PC-9 (cell line): ENCODE measurements at regions not wholly inside any gene's neighbourhood (a gene's known extent, or its start where the extent isn't known, plus 50 kb on each side); places are given as distances from the start of the nearest gene placed in this dataset.
"Not testable (repeated sequence)": the region's sequence is repeated elsewhere in the genome, so short reads cannot be mapped to it uniquely, and the experiment has no call there.

ENCODE experiments used
- BruUV-seq: library from RNA; stranded (reverse); fragments of 400-500 nt; replicated peaks from 2 replicates; lab custom pipeline; 2021; lab: Mats Ljungman, UMichigan
- CTCF ChIA-PET: fragments of 300-600 bp; sonication (Branson Sonifier 250); formaldehyde crosslinking; loops from one replicate; lab custom pipeline; 2022; ENCODE audit warnings: antibody characterized with exemption; lab: Charles Lee
- POLR2A ChIA-PET: fragments of 300-600 bp; sonication (Branson Sonifier 250); formaldehyde crosslinking; loops from one replicate; lab custom pipeline; 2022; ENCODE audit warnings: antibody characterized with exemption; ENCODE audit not compliant: unreplicated experiment; lab: Charles Lee
- DNase-seq, 2 experiments: peaks; one replicate each; pipeline versions ENCODE4 v3.0.0 to v3.0.0-alpha.2; 2015 to 2022; ENCODE audit warnings: mixed read lengths in 1 of 2
- H2AFZ ChIP-seq: fragments of 200-600 bp; sonication (generic); 2 replicates; pipeline ENCODE4 v1.8.1; 2017; ENCODE audit warnings: antibody characterized with exemption
- H3F3A ChIP-seq: fragments of 200-600 bp; sonication (generic); 2 replicates; pipeline ENCODE4 v1.8.1; 2017; ENCODE audit warnings: antibody characterized with exemption, mild to moderate bottlenecking, low read depth; ENCODE audit not compliant: insufficient read depth
- H3K27ac ChIP-seq: fragments of 200-600 bp; sonication (generic); 2 replicates; pipeline ENCODE4 v1.6.1; 2016; ENCODE audit warnings: mixed run types
- H3K27me3 ChIP-seq: fragments of 200-600 bp; sonication (generic); 2 replicates; pipeline ENCODE4 v1.6.1; 2016; ENCODE audit warnings: low read depth, mixed run types; ENCODE audit not compliant: insufficient read depth
- H3K36me3 ChIP-seq: fragments of 200-600 bp; sonication (generic); 2 replicates; pipeline ENCODE4 v1.6.1; 2016; ENCODE audit warnings: low read depth, mixed run types
- H3K4me1 ChIP-seq: fragments of 200-600 bp; sonication (generic); replicated peaks from 2 replicates; pipeline ENCODE4 v1.6.1; 2016; ENCODE audit warnings: mixed run types; ENCODE audit not compliant: insufficient read depth
- H3K4me2 ChIP-seq: fragments of 200-600 bp; sonication (generic); 2 replicates; pipeline ENCODE4 v1.6.1; 2017; ENCODE audit warnings: mixed run types
- H3K4me3 ChIP-seq: fragments of 200-600 bp; sonication (generic); 2 replicates; pipeline ENCODE4 v1.6.1; 2016; ENCODE audit warnings: mixed run types
- H3K79me2 ChIP-seq: fragments of 200-600 bp; sonication (generic); 2 replicates; pipeline ENCODE4 v1.6.1; 2017; ENCODE audit warnings: low read depth, mixed run types
- H3K9me2 ChIP-seq: fragments of 200-600 bp; sonication (generic); 2 replicates; pipeline ENCODE4 v1.8.1; 2017; ENCODE audit warnings: mild to moderate bottlenecking; ENCODE audit not compliant: insufficient read depth
- H3K9me3 ChIP-seq: fragments of 200-600 bp; sonication (generic); 2 replicates; pipeline ENCODE4 v1.8.1; 2016; ENCODE audit warnings: low read depth; ENCODE audit not compliant: insufficient read depth
- H4K20me1 ChIP-seq: fragments of 200-600 bp; sonication (generic); 2 replicates; pipeline ENCODE4 v1.8.1; 2017; ENCODE audit not compliant: insufficient read depth
- CTCF ChIP-seq: fragments of 200-600 bp; sonication (generic); conservative IDR thresholded peaks from 2 replicates; pipeline ENCODE4 v1.6.1; 2017; ENCODE audit warnings: mixed run types, antibody characterized with exemption, mild to moderate bottlenecking, moderate library complexity
- EZH2 ChIP-seq: fragments of 200-600 bp; sonication (generic); IDR thresholded peaks from 2 replicates; pipeline ENCODE4 v1.8.0; 2017; ENCODE audit warnings: antibody characterized with exemption, low read depth
- intact Hi-C: fragments of 100-400 bp; cut with micrococcal nuclease; formaldehyde crosslinking; loops from one replicate; pipeline ENCODE4 v1.10.0; 2022; ENCODE audit not compliant: unreplicated experiment

GRCh38 chr1:192500541-192500940, 75.0 kb upstream of the RGS1 start:
- H3K4me2 ChIP-seq, intact Hi-C loops, H3F3A ChIP-seq, H3K27ac ChIP-seq, H3K9me2 ChIP-seq, CTCF ChIA-PET, H3K4me1 ChIP-seq, H2AFZ ChIP-seq, H3K36me3 ChIP-seq, POLR2A ChIA-PET, DNase-seq, H3K9me3 ChIP-seq, BruUV-seq, H3K27me3 ChIP-seq, H3K4me3 ChIP-seq, H3K79me2 ChIP-seq, H4K20me1 ChIP-seq: not testable (repeated sequence)

GRCh38 chr1:192506741-192507155, 68.8 kb upstream of the RGS1 start:
- CTCF ChIA-PET: interaction anchor here (0.6 kb wide), 1 partner anchor 1091 kb away, joined by 7 read pairs; no protein-coding TSS in a partner anchor
- TF ChIP-seq EZH2: no peak
- TF ChIP-seq CTCF: no peak

GRCh38 chr1:192512426-192513162, 63.0 kb upstream of the RGS1 start:
- H3K27ac ChIP-seq: no peak overlapping the region
- H3K9me3 ChIP-seq: no peaks in the 10 kb centered on the region
- no peaks in the 10 kb centered on the region for H3F3A ChIP-seq
- no peaks in the 10 kb centered on the region for H3K27me3 ChIP-seq
- TF ChIP-seq EZH2 (no peak), CTCF (no peak)
- H3K79me2 ChIP-seq: no peaks in the 10 kb centered on the region
- intact Hi-C loops: no loop called here
- ChIA-PET POLR2A (no interaction called here), CTCF (no interaction called here)
- no TSS peak for BruUV-seq
- H2AFZ ChIP-seq: no peak overlapping the region
- H3K4me2 ChIP-seq: no peak overlapping the region
- DNase-seq: no peak
- H3K36me3 ChIP-seq: no peaks in the 10 kb centered on the region
- H3K9me2 ChIP-seq: no peaks in the 10 kb centered on the region
- no peak overlapping the region for H3K4me3 ChIP-seq
- no peaks in the 10 kb centered on the region for H4K20me1 ChIP-seq
- no peaks in the 10 kb centered on the region for H3K4me1 ChIP-seq

More at GRCh38 chr1:192506741-192507155, 68.8 kb upstream of the RGS1 start:
- Histone ChIP-seq H3K4me2 (no peak overlapping the region), H3K27ac (no peak overlapping the region), H3F3A (no peaks in the 10 kb centered on the region), H3K79me2 (no peaks in the 10 kb centered on the region), H3K9me3 (no peaks in the 10 kb centered on the region), H3K9me2 (no peaks in the 10 kb centered on the region), H3K27me3 (no peaks in the 10 kb centered on the region), H3K36me3 (no peaks in the 10 kb centered on the region), H2AFZ (no peak overlapping the region), H3K4me3 (no peak overlapping the region), H3K4me1 (no peaks in the 10 kb centered on the region), H4K20me1 (no peaks in the 10 kb centered on the region)
- intact Hi-C loops: no loop called here
- DNase-seq: no peak
- no TSS peak for BruUV-seq
- POLR2A ChIA-PET: no interaction called here

- BruUV-seq: no TSS peak
- TF ChIP-seq CTCF: no peak
- TF ChIP-seq EZH2: no peak
- no peaks in the 10 kb centered on the region for H3K4me1 ChIP-seq
- intact Hi-C loops: no loop called here
- H3K27ac ChIP-seq: no peak overlapping the region
- H3K27me3 ChIP-seq: no peaks in the 10 kb centered on the region
- ChIA-PET CTCF (no interaction called here), POLR2A (no interaction called here)
- H3K4me3 ChIP-seq: no peak overlapping the region
- H3K9me2 ChIP-seq: no peaks in the 10 kb centered on the region
- H3F3A ChIP-seq: no peaks in the 10 kb centered on the region
- DNase-seq: no peak
- H2AFZ ChIP-seq: no peak overlapping the region
- H3K4me2 ChIP-seq: no peak overlapping the region
- H4K20me1 ChIP-seq: no peaks in the 10 kb centered on the region
- no peaks in the 10 kb centered on the region for H3K36me3 ChIP-seq
- no peaks in the 10 kb centered on the region for H3K79me2 ChIP-seq
- no peaks in the 10 kb centered on the region for H3K9me3 ChIP-seq
Observed at GRCh38 chr1:192513196-192513595, 62.4 kb upstream of the RGS1 start.
